ENCODE measurements at regions not wholly inside any gene's neighbourhood (a gene's known extent, or its start where the extent isn't known, plus 50 kb on each side); places are given as distances from the start of the nearest gene placed in this dataset.

DNA sequence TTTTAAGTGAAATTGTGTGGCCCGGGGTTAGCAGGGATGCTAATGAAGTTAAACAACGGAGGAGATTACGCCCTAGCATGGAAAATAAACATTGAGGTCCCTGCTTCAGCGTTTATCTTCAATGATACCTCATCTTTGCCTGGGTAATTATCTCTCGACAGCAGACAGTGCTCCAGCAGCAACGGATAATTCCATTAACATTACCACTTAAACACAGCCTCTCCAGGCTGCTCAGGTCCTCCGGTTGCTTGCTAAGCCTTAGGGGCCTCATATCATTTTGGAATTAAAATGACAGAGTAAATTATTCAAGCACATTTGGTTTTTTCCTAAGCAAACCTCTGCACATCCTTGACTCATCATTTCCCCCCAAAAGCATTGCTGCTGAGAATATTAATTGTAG, 281.5 kb upstream of the KLF3 start:
- no peak overlapping the region for H3K4ac ChIP-seq (replicated peaks; ENCODE audit: insufficient read length, low read depth, low read length)
- no peak overlapping the region for H4K8ac ChIP-seq (ENCODE audit: extremely low read depth, insufficient read depth, low read length)
- H3K9ac ChIP-seq (replicated peaks in 1 of 4; ENCODE audit: extremely low read depth in 1 of 4, low read depth in 3 of 4, low read length in 3 of 4) = no peak overlapping the region
- no peak overlapping the region for H2BK120ac ChIP-seq (replicated peaks; ENCODE audit: low read depth, low read length)
- H2AFZ ChIP-seq (ENCODE audit: low read length) = no peak overlapping the region
- no peaks in the 10 kb centered on the region for H3K79me1 ChIP-seq (ENCODE audit: low read depth, low read length)
- no peak overlapping the region for H2BK5ac ChIP-seq (ENCODE audit: low read depth, low read length)
- H3K23ac ChIP-seq (ENCODE audit: insufficient read length) = no peak overlapping the region
- FAIRE-seq = no peak
- 0 out of 7 replicates have a peak, but pooled peaks cover 0 to 4% (median 0%) of the 10 kb centered on the region in 4 experiments for H3K4me1 ChIP-seq (replicated peaks in 1 of 4; ENCODE audit: control insufficient read depth in 3 of 4, insufficient read depth in 4 of 4, low read length in 3 of 4)
- no peak overlapping the region for H3K27ac ChIP-seq (ENCODE audit: low read depth, low read length)
- H3K56ac ChIP-seq (replicated peaks; ENCODE audit: insufficient read length, low read depth, low read length) = no peak overlapping the region
- no peaks in the 10 kb centered on the region for H3K36me3 ChIP-seq (ENCODE audit: control insufficient read depth in 2 of 4, insufficient read depth in 4 of 4, low read length in 3 of 4)
- ChIA-PET POLR2A (ENCODE audit: partially characterized antibody) (no interaction called here), CTCF (ENCODE audit: partially characterized antibody) (interaction anchor here (0.9 kb wide), 1 partner anchor 15 kb away, joined by 3 read pairs; no protein-coding TSS in a partner anchor)
- no peaks in the 10 kb centered on the region for H3K23me2 ChIP-seq (ENCODE audit: low read depth, low read length)
- H2BK15ac ChIP-seq (ENCODE audit: low read length) = no peak overlapping the region
- no peaks in the 10 kb centered on the region for H3K9me3 ChIP-seq (ENCODE audit: insufficient read depth in 2 of 2, low read depth in 1 of 2, low read length in 1 of 2)
- H4K5ac ChIP-seq (ENCODE audit: insufficient read length, low read depth, low read length) = no peak overlapping the region
- no peak for DNase-seq (ENCODE audit: low read depth in 1 of 2, low spot score in 2 of 2)
- H3K18ac ChIP-seq (ENCODE audit: extremely low read depth, low read length) = no peak overlapping the region
- no peak overlapping the region for H3K14ac ChIP-seq (ENCODE audit: insufficient read length)
- H4K20me1 ChIP-seq (replicated peaks in 1 of 2; ENCODE audit: control insufficient read depth in 1 of 2, insufficient read depth in 2 of 2, low read length in 2 of 2) = no peaks in the 10 kb centered on the region
- H2BK20ac ChIP-seq (ENCODE audit: low read length) = no peak overlapping the region
- no peak overlapping the region for H2AK5ac ChIP-seq (ENCODE audit: low read depth, low read length)
- H4K91ac ChIP-seq (replicated peaks; ENCODE audit: insufficient read length, low read length) = no peak overlapping the region
- H3K79me2 ChIP-seq (ENCODE audit: control insufficient read depth in 1 of 2, insufficient read depth in 2 of 2, low read length in 2 of 2) = no peaks in the 10 kb centered on the region
- H3K4me2 ChIP-seq (ENCODE audit: insufficient read depth in 1 of 2, low read depth in 2 of 2, low read length in 2 of 2) = no peak overlapping the region
- 91% methylated on average over 7 of the region's 7 CpGs; no CpG with 5 or more reads in 1 of the 2 experiments for WGBS, 2 experiments (ENCODE audit: extremely low coverage in 1 of 2, insufficient coverage in 1 of 2, insufficient read length in 1 of 2, insufficient replicate concordance in 2 of 2, low coverage in 1 of 2, low lambda C conversion rate in 2 of 2, missing lambda C conversion rate in 1 of 2)
- no peak overlapping the region for H2BK12ac ChIP-seq (ENCODE audit: low read depth, low read length)
- no peak overlapping the region for H3K4me3 ChIP-seq (ENCODE audit: extremely low read depth in 1 of 4, insufficient read depth in 2 of 4, low read depth in 3 of 4, low read length in 4 of 4)
- no peaks in the 10 kb centered on the region for H3K27me3 ChIP-seq (replicated peaks in 1 of 4; ENCODE audit: control insufficient read depth in 3 of 4, extremely low read depth in 1 of 4, insufficient read depth in 3 of 4, low read length in 3 of 4)
- TF ChIP-seq SIX5 (IDR thresholded peaks at IDR 0.05; ENCODE audit: low read depth, low read length) = no peak
- TF ChIP-seq, protein P1, sequence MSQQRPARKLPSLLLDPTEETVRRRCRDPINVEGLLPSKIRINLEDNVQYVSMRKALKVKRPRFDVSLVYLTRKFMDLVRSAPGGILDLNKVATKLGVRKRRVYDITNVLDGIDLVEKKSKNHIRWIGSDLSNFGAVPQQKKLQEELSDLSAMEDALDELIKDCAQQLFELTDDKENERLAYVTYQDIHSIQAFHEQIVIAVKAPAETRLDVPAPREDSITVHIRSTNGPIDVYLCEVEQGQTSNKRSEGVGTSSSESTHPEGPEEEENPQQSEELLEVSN (IDR thresholded peaks at IDR 0.05) = no peak
- no peak for TF ChIP-seq ASH2L (IDR thresholded peaks at IDR 0.05; ENCODE audit: low read length)
- no peak for TF ChIP-seq TAF1 (IDR thresholded peaks at IDR 0.05; ENCODE audit: low read depth, low read length)
- TF ChIP-seq RBBP5 (IDR thresholded peaks at IDR 0.05; ENCODE audit: borderline replicate concordance, low read depth, low read length) = no peak
- TF ChIP-seq CBX5 (IDR thresholded peaks at IDR 0.05; ENCODE audit: low read depth, low read length) = no peak
- TF ChIP-seq EGR1 (IDR thresholded peaks at IDR 0.05; ENCODE audit: borderline replicate concordance, low read depth, low read length) = no peak
- no peak for TF ChIP-seq CHD1 (IDR thresholded peaks at IDR 0.05; ENCODE audit: low read depth, low read length)
- TF ChIP-seq, protein P2, sequence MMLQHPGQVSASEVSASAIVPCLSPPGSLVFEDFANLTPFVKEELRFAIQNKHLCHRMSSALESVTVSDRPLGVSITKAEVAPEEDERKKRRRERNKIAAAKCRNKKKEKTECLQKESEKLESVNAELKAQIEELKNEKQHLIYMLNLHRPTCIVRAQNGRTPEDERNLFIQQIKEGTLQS (IDR thresholded peaks at IDR 0.05; ENCODE audit: insufficient read depth, low read depth, low read length) = no peak
- TF ChIP-seq GABPA (IDR thresholded peaks at IDR 0.05; ENCODE audit: borderline replicate concordance, insufficient read depth, low read length) = no peak
- no peak for TF ChIP-seq RXRA (IDR thresholded peaks at IDR 0.05; ENCODE audit: insufficient read depth, low read depth, low read length)
